ENCODE measurements at regions not wholly inside any gene's neighbourhood (a gene's known extent, or its start where the extent isn't known, plus 50 kb on each side); places are given as distances from the start of the nearest gene placed in this dataset.

DNA sequence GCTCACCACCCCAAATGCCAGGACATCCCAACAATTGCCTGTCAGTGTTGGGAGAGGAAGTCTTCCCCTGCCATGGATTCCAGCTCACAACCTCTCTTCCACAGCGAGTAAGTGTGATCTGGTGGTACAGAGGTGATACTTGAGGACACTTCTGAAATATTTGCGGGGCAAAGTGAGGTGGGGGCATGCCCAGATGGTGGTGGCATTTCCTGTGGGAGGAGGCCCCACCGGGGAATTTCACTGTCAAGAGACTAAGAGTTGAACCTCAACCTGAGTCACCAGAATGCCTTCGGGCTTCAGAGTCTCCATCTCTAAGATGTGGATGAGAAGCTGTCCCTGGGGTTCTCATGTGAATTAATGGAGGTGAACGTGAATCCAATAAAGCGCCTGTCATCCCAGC is 122.3 kb upstream of the RFLNA start:
- no peak overlapping the region for H3K9ac ChIP-seq (ENCODE audit: low read length)
- H3K36me3 ChIP-seq (ENCODE audit: control insufficient read depth, insufficient read depth, low read length): no peaks in the 10 kb centered on the region
- no peak overlapping the region for H3K4me3 ChIP-seq (ENCODE audit: low read length)
- peaks cover 6% of the 10 kb centered on the region for H3K4me1 ChIP-seq (ENCODE audit: control insufficient read depth, insufficient read depth, low read length)
- H3K27me3 ChIP-seq (ENCODE audit: control insufficient read depth, insufficient read depth, low read length): no peaks in the 10 kb centered on the region
- H3K9me3 ChIP-seq (ENCODE audit: control insufficient read depth, low read length): no peaks in the 10 kb centered on the region

DNA sequence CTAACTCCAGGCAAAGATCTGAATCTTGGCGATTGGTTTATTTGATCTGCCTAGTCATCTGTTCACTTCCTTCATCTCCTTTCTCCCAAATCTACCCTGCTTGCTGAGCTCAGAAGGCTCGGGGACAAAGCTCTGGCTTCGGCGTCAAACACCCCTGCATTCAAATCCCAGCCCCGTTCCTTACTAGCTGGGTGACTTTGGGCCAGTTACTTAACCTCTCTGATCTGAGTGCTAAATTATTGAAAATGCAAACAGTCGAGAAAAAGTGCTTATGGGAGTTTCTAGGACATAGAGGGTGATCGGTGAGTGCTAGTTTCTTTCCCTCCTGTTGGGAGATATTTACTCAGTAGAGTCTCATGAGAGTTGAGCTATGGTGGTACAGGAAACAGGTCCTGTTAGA is 121.2 kb upstream of the RFLNA start:
- no peak overlapping the region for H3K9ac ChIP-seq (ENCODE audit: low read length)
- no peak overlapping the region for H3K4me3 ChIP-seq (ENCODE audit: low read length)
- no peaks in the 10 kb centered on the region for H3K27me3 ChIP-seq (ENCODE audit: control insufficient read depth, insufficient read depth, low read length)
- no peaks in the 10 kb centered on the region for H3K9me3 ChIP-seq (ENCODE audit: control insufficient read depth, low read length)
- H3K36me3 ChIP-seq (ENCODE audit: control insufficient read depth, insufficient read depth, low read length): no peaks in the 10 kb centered on the region
- peaks cover 6% of the 10 kb centered on the region for H3K4me1 ChIP-seq (ENCODE audit: control insufficient read depth, insufficient read depth, low read length)

DNA sequence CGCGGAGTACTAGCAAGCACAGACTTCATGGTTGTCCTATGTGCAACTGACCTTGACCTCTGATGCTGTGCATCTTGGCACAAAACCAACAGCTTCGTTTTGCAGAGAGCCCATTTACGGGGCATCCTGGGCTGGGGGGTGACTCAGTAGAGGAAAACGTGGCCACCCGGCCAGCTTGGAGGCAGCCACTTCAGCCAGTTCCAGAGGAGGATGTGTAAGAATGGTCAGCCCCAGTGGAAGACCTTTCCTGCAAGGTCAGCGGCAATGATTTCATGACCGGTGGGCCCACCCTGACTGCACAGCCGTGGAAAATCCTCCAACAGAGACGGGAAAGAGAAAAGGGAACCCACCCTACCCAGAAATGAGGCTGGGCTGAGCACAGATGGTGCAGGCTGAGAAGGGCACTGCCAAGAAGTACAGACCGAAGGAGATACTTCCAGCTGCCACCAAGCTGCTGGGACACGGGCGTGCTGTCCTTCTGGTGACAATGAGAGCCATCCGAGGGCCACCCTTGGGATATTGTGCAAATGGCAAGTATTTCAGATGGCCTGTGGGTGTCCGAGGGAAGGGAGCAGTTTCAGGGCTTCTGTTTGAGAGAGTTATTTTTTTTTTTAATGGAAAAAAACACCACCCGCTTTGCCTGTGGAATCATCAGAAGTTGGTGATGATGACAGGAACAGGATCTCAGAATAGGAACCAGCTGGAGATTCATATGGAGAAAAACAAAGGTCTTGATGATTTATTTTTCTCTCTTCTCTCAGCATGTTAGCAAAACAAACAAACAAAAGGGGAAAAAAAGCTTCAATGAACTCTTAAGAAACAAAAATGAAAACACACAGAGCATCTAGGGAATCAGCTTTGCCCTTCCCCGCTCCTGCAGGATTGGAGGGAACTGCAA is 120.2 kb upstream of the RFLNA start:
- Histone ChIP-seq H3K4me3 (ENCODE audit: low read length) (no peak overlapping the region), H3K9ac (ENCODE audit: low read length) (no peak overlapping the region), H3K9me3 (ENCODE audit: control insufficient read depth, low read length) (no peaks in the 10 kb centered on the region), H3K36me3 (ENCODE audit: control insufficient read depth, insufficient read depth, low read length) (no peaks in the 10 kb centered on the region), H3K4me1 (ENCODE audit: control insufficient read depth, insufficient read depth, low read length) (peaks cover 2% of the 10 kb centered on the region), H3K27me3 (ENCODE audit: control insufficient read depth, insufficient read depth, low read length) (no peaks in the 10 kb centered on the region)

DNA sequence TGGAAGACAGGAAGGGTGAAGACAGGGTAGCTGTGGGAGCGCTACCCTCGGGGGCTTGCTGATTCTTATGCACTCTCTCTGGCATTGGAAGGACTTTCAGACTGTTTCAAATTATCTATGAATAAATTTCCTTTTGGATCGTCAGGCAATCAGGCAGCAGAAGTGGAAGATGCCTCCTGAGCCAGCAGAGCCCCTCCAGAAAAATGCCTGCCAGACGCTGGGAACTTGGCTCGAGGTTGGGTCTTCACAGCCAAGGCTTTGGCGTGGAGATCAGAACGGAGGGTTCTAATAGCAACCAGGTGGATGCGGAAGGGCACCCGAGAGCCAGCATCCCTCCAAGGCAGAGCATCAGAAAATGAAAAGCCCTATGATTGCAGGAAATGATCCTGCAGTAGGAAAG is 119.2 kb upstream of the RFLNA start:
- Histone ChIP-seq H3K36me3 (ENCODE audit: control insufficient read depth, insufficient read depth, low read length) (no peaks in the 10 kb centered on the region), H3K9ac (ENCODE audit: low read length) (no peak overlapping the region), H3K27me3 (ENCODE audit: control insufficient read depth, insufficient read depth, low read length) (no peaks in the 10 kb centered on the region), H3K4me3 (ENCODE audit: low read length) (no peak overlapping the region), H3K4me1 (ENCODE audit: control insufficient read depth, insufficient read depth, low read length) (no peaks in the 10 kb centered on the region), H3K9me3 (ENCODE audit: control insufficient read depth, low read length) (no peaks in the 10 kb centered on the region)

DNA sequence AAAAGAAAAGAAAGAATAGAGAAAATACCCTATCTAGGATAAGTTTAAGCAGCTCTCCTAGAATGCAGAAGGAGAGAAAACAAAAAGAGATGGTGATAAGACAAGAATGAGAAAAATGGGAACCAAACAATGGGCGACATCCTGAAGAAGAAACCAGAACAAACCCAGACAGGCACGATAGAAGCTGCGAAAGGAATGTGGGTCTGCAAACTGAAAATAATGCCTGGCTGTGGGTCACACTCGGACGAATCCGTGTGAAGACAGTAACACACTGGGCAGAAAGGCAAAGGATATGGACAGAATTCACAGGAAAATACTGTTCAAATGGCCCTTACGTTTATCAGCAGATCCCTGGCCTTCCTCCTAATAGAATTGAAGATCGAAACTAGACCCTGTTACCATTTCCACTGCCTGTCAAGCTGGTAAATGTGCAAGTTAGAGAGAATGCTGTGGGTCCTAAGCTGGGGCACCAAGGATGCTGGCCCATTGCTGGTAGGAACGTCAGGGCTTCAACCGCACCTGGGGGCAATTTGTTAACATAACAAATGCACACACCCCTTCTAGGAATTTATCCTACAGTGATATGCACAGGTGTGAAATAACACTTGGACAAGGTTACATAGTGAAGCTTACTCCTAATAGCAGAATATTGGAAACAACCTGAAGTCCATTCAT is 117.5 kb upstream of the RFLNA start:
- no peaks in the 10 kb centered on the region for H3K9me3 ChIP-seq (ENCODE audit: control insufficient read depth, low read length)
- no peaks in the 10 kb centered on the region for H3K36me3 ChIP-seq (ENCODE audit: control insufficient read depth, insufficient read depth, low read length)
- H3K4me3 ChIP-seq (ENCODE audit: low read length): no peak overlapping the region
- H3K27me3 ChIP-seq (ENCODE audit: control insufficient read depth, insufficient read depth, low read length): no peaks in the 10 kb centered on the region
- H3K9ac ChIP-seq (ENCODE audit: low read length): no peak overlapping the region
- no peaks in the 10 kb centered on the region for H3K4me1 ChIP-seq (ENCODE audit: control insufficient read depth, insufficient read depth, low read length)

GRCh38 chr12:124177951-124178316 is 117.0 kb upstream of the RFLNA start:
- H3K36me3 ChIP-seq (ENCODE audit: control insufficient read depth, insufficient read depth, low read length): no peaks in the 10 kb centered on the region
- H3K9me3 ChIP-seq (ENCODE audit: control insufficient read depth, low read length): no peaks in the 10 kb centered on the region
- no peak overlapping the region for H3K4me3 ChIP-seq (ENCODE audit: low read length)
- H3K4me1 ChIP-seq (ENCODE audit: control insufficient read depth, insufficient read depth, low read length): no peaks in the 10 kb centered on the region
- H3K27me3 ChIP-seq (ENCODE audit: control insufficient read depth, insufficient read depth, low read length): no peaks in the 10 kb centered on the region
- H3K9ac ChIP-seq (ENCODE audit: low read length): no peak overlapping the region

DNA sequence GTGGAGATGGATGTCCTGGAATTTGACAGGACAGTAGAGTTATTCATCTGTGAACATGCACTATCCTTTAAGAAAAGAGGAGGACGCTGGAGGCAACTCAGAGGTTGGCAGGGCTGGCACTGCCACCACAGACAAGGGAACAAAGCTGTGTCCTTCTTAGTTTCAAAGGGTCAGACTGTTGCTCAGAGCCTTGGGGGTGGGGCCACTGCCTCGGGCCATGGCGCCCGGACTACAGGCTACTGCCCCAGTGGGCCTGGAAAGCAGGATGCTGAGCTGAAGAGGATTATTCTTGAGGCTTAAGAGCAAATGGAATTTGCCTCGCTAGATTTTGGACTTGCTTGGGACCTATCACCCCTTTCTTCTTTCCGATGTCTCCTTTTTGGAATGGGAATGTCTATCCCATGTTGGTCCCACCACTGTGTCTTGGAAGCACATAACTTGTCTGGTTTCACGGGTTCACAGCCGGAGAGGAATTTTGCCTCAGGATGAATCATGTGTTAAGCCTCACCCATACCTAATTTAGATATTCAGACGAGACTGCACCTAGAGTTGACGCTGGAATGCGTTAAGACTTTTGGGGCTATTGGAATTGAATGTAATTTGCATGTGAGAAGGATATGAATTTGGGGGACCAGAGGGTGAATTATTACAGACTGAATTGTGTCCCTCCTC is 114.8 kb upstream of the RFLNA start:
- no peak overlapping the region for H3K9ac ChIP-seq (ENCODE audit: low read length)
- no peaks in the 10 kb centered on the region for H3K4me1 ChIP-seq (ENCODE audit: control insufficient read depth, insufficient read depth, low read length)
- H3K27me3 ChIP-seq (ENCODE audit: control insufficient read depth, insufficient read depth, low read length): no peaks in the 10 kb centered on the region
- H3K36me3 ChIP-seq (ENCODE audit: control insufficient read depth, insufficient read depth, low read length): no peaks in the 10 kb centered on the region
- no peaks in the 10 kb centered on the region for H3K9me3 ChIP-seq (ENCODE audit: control insufficient read depth, low read length)
- no peak overlapping the region for H3K4me3 ChIP-seq (ENCODE audit: low read length)

DNA sequence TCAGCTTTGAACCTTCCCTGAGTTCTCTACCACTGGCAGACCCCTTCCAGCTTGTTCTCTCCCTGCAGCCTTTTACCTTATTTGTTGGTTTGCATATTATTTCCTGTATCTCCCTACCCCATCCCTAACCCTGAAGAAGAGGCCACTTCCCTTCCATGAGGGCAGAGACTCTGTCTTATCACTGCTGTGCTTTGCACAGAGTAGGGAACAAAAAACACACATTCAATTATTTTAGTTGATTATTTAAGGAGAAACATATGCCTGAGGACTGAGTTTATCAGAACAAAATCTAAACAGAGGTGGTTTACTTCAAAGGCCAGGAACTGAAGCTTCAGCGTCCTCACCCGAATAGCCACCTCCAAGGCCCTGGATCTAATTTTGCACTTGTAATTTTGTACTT is 111.7 kb upstream of the RFLNA start:
- Histone ChIP-seq H3K9me3 (ENCODE audit: control insufficient read depth, low read length) (no peaks in the 10 kb centered on the region), H3K4me1 (ENCODE audit: control insufficient read depth, insufficient read depth, low read length) (peaks cover 27% of the 10 kb centered on the region), H3K27me3 (ENCODE audit: control insufficient read depth, insufficient read depth, low read length) (no peaks in the 10 kb centered on the region), H3K9ac (ENCODE audit: low read length) (no peak overlapping the region), H3K36me3 (ENCODE audit: control insufficient read depth, insufficient read depth, low read length) (no peaks in the 10 kb centered on the region), H3K4me3 (ENCODE audit: low read length) (no peak overlapping the region)

DNA sequence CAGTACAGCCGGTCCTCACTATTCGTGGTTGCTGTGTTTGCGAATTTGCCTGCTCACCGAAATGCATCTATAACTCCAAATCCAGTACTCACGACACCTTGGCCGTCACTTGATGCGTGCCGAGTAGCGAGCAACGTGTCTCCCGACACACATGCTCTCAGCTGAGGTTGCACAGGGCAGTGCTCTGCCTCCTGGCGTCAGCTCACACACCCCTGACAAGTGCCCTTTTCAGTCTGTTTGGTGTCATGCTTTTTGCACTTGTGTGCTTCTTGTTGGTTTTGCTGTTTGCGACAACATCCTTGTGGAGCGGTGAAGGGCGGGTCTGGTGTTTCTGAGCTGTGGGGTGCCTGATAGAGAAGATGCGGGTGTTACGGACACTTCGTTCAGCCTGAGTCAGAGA is 110.4 kb upstream of the RFLNA start:
- H3K4me1 ChIP-seq (ENCODE audit: control insufficient read depth, insufficient read depth, low read length): peaks cover 40% of the 10 kb centered on the region
- H3K4me3 ChIP-seq (ENCODE audit: low read length): no peak overlapping the region
- no peak overlapping the region for H3K9ac ChIP-seq (ENCODE audit: low read length)
- no peaks in the 10 kb centered on the region for H3K9me3 ChIP-seq (ENCODE audit: control insufficient read depth, low read length)
- H3K27me3 ChIP-seq (ENCODE audit: control insufficient read depth, insufficient read depth, low read length): no peaks in the 10 kb centered on the region
- H3K36me3 ChIP-seq (ENCODE audit: control insufficient read depth, insufficient read depth, low read length): no peaks in the 10 kb centered on the region

DNA sequence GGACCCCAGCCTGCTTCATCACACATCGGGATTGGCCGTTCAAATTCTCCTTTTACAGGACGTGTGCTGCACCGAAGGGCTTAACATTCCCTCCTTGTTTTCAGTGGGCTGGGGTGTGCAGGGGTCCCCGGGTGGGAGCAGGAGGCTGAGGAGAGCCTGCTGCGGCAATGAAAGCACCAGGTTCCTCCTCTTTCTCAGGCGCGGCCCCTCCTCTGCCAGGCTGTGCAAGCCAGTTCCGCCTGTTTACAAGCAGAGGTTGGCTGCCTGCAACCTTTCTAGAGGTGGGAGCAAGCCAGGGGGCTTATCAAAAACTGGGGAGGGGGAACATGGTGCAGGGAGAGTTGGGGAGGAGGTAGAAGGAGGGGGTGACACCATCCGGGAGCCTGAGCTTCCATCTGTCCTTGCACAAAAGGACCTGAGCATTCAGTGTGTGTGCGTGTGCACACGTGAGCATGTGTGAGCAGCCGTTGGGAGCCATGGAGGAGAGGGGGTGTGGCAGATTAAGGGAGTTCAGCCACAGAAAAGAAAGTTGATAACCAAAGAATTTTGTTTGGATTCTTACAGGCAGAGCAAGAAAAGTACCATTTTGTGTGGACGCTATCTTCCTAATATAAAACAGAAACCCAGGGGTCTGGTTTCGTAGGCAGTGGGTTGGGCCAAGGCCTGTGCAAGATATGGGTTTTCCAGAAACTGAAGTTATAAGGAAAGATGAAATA is 108.8 kb upstream of the RFLNA start:
- Histone ChIP-seq H3K9me3 (ENCODE audit: control insufficient read depth, low read length) (no peaks in the 10 kb centered on the region), H3K27me3 (ENCODE audit: control insufficient read depth, insufficient read depth, low read length) (no peaks in the 10 kb centered on the region), H3K4me1 (ENCODE audit: control insufficient read depth, insufficient read depth, low read length) (peaks cover 51% of the 10 kb centered on the region), H3K9ac (ENCODE audit: low read length) (no peak overlapping the region), H3K4me3 (ENCODE audit: low read length) (no peak overlapping the region), H3K36me3 (ENCODE audit: control insufficient read depth, insufficient read depth, low read length) (no peaks in the 10 kb centered on the region)

DNA sequence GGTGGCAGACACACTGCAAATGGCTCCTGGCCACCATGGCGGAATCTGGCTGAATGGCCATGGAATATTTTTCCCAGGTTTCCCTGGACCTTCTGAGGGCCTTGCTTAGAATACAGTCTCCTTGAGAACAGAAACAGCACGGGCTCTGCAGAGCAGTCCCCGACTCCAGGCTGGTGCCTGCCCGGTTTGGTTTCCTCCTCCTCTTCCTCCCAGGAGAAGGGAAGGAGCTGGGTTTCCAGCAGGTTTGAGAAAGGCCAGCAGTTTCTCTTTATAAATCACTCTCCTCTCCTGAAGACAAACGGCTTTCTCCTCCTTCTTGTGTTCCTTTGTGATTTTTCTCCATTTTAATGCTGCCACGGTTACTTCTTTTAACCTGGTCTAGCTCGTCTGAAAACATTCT is 106.8 kb upstream of the RFLNA start:
- Histone ChIP-seq H3K4me1 (ENCODE audit: control insufficient read depth, insufficient read depth, low read length) (peaks cover 65% of the 10 kb centered on the region), H3K4me3 (ENCODE audit: low read length) (no peak overlapping the region), H3K36me3 (ENCODE audit: control insufficient read depth, insufficient read depth, low read length) (no peaks in the 10 kb centered on the region), H3K9me3 (ENCODE audit: control insufficient read depth, low read length) (no peaks in the 10 kb centered on the region), H3K9ac (ENCODE audit: low read length) (peak overlapping the region; percentile 20), H3K27me3 (ENCODE audit: control insufficient read depth, insufficient read depth, low read length) (no peaks in the 10 kb centered on the region)

Data from mucosa of stomach (tissue), 1 donor.